RWPE1 (cell line): ENCODE measurements at regions not wholly inside any gene's neighbourhood (a gene's known extent, or its start where the extent isn't known, plus 50 kb on each side); places are given as distances from the start of the nearest gene placed in this dataset.

ENCODE experiments used
- CTCF ChIA-PET: fragments of 350-600 bp; sonication (Branson Sonifier 250); formaldehyde crosslinking; extraction: SDS; loops from one replicate; lab custom pipeline; 2021; lab: Yijun Ruan, JAX
- POLR2A ChIA-PET: fragments of 400-600 bp; formaldehyde crosslinking; extraction: SDS; loops from one replicate; lab custom pipeline; 2020; ENCODE audit warnings: antibody characterized with exemption; ENCODE audit not compliant: low non-redundant PET; lab: Yijun Ruan, JAX
- DNase-seq: peaks from one replicate; pipeline ENCODE4 v3.0.0; 2012; ENCODE audit warnings: low spot score
- H3K27ac ChIP-seq: fragments of 450-650 bp; 2 replicates; pipeline ENCODE4 v1.5.1; 2017
- CTCF ChIP-seq: fragments of 450-650 bp; conservative IDR thresholded peaks from 2 replicates; pipeline ENCODE4 v1.5.1; 2017; ENCODE audit warnings: low read depth, mild to moderate bottlenecking

DNA sequence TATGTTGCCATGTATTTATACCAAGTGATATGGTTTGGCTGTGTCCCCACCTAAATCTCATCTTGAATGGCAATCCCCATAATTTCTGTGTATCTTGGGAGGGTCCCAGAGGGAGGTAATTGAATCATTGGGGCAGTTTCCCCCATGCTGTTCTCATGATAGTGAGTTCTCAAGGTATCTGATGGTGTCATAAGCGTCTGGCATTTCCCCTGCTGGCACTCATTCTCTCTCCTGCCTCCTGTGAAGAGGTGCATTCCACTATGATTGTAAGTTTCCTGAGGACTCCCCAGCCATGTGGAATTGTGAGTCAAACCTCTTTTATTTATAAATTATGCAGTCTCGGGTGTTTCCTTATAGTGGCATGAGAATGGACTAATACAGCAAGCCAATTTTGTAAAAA is 140.8 kb upstream of the ADAMTSL1 start:
- no peak for DNase-seq
- CTCF ChIA-PET: no interaction called here
- no peak overlapping the region for H3K27ac ChIP-seq
- POLR2A ChIA-PET: no interaction called here
- no peak for TF ChIP-seq CTCF

GRCh38 chr9:18335825-18336224 is 138.1 kb upstream of the ADAMTSL1 start:
- no peak for DNase-seq
- ChIA-PET POLR2A (no interaction called here), CTCF (no interaction called here)
- H3K27ac ChIP-seq: no peak overlapping the region
- no peak for TF ChIP-seq CTCF

- no peak overlapping the region for H3K27ac ChIP-seq
- CTCF ChIA-PET: interaction anchor here (0.7 kb wide), 1 partner anchor 266 kb away, joined by 3 read pairs; no protein-coding TSS in a partner anchor
- no peak for DNase-seq
- TF ChIP-seq CTCF: no peak
- POLR2A ChIA-PET: no interaction called here
Measured at GRCh38 chr9:18338042-18338441, 135.9 kb upstream of the ADAMTSL1 start.

- ChIA-PET POLR2A (no interaction called here), CTCF (no interaction called here)
- TF ChIP-seq CTCF: no peak
- DNase-seq: no peak
- H3K27ac ChIP-seq: no peak overlapping the region
Measured at GRCh38 chr9:18343784-18344183, 130.2 kb upstream of the ADAMTSL1 start.

- TF ChIP-seq CTCF: no peak
- no peak overlapping the region for H3K27ac ChIP-seq
- CTCF ChIA-PET: no interaction called here
- POLR2A ChIA-PET: no interaction called here
- no peak for DNase-seq
Measured at GRCh38 chr9:18346745-18347144, 127.2 kb upstream of the ADAMTSL1 start.

- TF ChIP-seq CTCF: no peak
- CTCF ChIA-PET: no interaction called here
- POLR2A ChIA-PET: no interaction called here
- no peak overlapping the region for H3K27ac ChIP-seq
- no peak for DNase-seq
Measured at GRCh38 chr9:18347386-18348082, 126.4 kb upstream of the ADAMTSL1 start.
